ENCODE measurements at regions not wholly inside any gene's neighbourhood (a gene's known extent, or its start where the extent isn't known, plus 50 kb on each side); places are given as distances from the start of the nearest gene placed in this dataset.

DNA sequence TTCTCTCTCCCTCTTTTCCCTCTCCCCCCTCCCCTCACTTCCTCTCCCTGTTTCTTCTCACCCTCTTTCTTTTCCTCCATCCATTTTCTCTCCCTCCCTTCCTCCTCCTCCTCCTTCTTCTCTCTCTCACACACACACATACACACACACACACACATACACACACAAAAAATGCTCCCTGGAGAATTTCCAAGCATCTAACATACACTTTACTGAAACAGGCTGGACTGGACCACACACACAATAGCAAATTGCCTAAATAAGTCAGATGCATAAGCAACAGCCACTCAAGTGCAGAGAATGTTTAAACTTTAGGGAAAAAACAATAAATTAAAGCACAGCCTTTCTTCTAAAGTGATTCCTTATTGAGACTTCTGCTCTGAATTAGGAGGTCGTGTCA lies 267.7 kb downstream of the FGFR2 start:
- Histone ChIP-seq H3K36me3 (replicated peaks in 1 of 2; ENCODE audit: control extremely low read depth in 1 of 2, control insufficient read depth in 1 of 2, extremely low read depth in 1 of 2, insufficient read depth in 2 of 2, low read length in 1 of 2) (no peaks in the 10 kb centered on the region), H3K4me1 (ENCODE audit: control insufficient read depth in 2 of 2, insufficient read depth in 2 of 2, low read length in 2 of 2) (no peaks in the 10 kb centered on the region), H3K9ac (ENCODE audit: low read length) (no peak overlapping the region), H3K27ac (ENCODE audit: low read length in 2 of 2) (no peak overlapping the region), H4K20me1 (ENCODE audit: control insufficient read depth, insufficient read depth, low read length, poor library complexity, severe bottlenecking) (no peaks in the 10 kb centered on the region), H3K79me2 (ENCODE audit: control insufficient read depth, insufficient read depth, low read length) (no peaks in the 10 kb centered on the region), H2AFZ (ENCODE audit: insufficient read depth, low read depth, low read length, poor library complexity, severe bottlenecking) (no peak overlapping the region), H3K4me2 (replicated peaks; ENCODE audit: low read depth, low read length, poor library complexity, severe bottlenecking) (no peak overlapping the region), H3K9me3 (ENCODE audit: control extremely low read depth in 1 of 3, control insufficient read depth in 2 of 3, insufficient read depth in 1 of 3, low read length in 2 of 3) (peaks cover 0 to 4% (median 0%) of the 10 kb centered on the region in 3 donors), H3K4me3 (ENCODE audit: control extremely low read depth in 1 of 5, extremely low read depth in 1 of 5, insufficient read depth in 1 of 5, low read depth in 2 of 5, low read length in 4 of 5) (no peak overlapping the region), H3K27me3 (replicated peaks in 1 of 4; ENCODE audit: control extremely low read depth in 1 of 4, control insufficient read depth in 3 of 4, insufficient read depth in 4 of 4, low read length in 3 of 4) (no peaks in the 10 kb centered on the region)
- Mint-ChIP-seq H3K27me3 (no peaks in the 10 kb centered on the region), H3K27ac (no peak overlapping the region), H3K4me1 (no peaks in the 10 kb centered on the region), H3K4me3 (no peak overlapping the region), H3K9me3 (ENCODE audit: insufficient read depth) (no peaks in the 10 kb centered on the region)
- no peak for ATAC-seq (ENCODE audit: low read depth)
- 83% methylated on average over 1 of the region's 1 CpG for WGBS (ENCODE audit: insufficient coverage)
- POLR2A ChIA-PET = no interaction called here
- intact Hi-C loops (cut with micrococcal nuclease) = no loop called here
- CTCF ChIA-PET = no interaction called here
- no peak for DNase-seq
- TF ChIP-seq EZH2 (IDR thresholded peaks at IDR 0.05; ENCODE audit: borderline replicate concordance, insufficient read depth, low read depth, low read length, poor library complexity, severe bottlenecking) (no peak), CTCF (IDR thresholded peaks at IDR 0.05) (no peak)

- no peak overlapping the region for H3K4me2 ChIP-seq (replicated peaks; ENCODE audit: low read depth, low read length, poor library complexity, severe bottlenecking)
- H3K4me1 ChIP-seq (ENCODE audit: control insufficient read depth in 2 of 2, insufficient read depth in 2 of 2, low read length in 2 of 2) = no peaks in the 10 kb centered on the region
- ChIA-PET POLR2A (no interaction called here), CTCF (no interaction called here)
- no CpG with 5 or more reads among the region's 1 CpG for WGBS (ENCODE audit: insufficient coverage)
- H3K27ac ChIP-seq (ENCODE audit: low read length in 2 of 2) = no peak overlapping the region
- no peak for DNase-seq
- no peak for TF ChIP-seq EZH2 (IDR thresholded peaks at IDR 0.05; ENCODE audit: borderline replicate concordance, insufficient read depth, low read depth, low read length, poor library complexity, severe bottlenecking)
- Mint-ChIP-seq H3K4me3 (no peak overlapping the region), H3K9me3 (ENCODE audit: insufficient read depth) (no peaks in the 10 kb centered on the region), H3K27me3 (no peaks in the 10 kb centered on the region), H3K27ac (no peak overlapping the region), H3K4me1 (no peaks in the 10 kb centered on the region)
- H4K20me1 ChIP-seq (ENCODE audit: control insufficient read depth, insufficient read depth, low read length, poor library complexity, severe bottlenecking) = no peaks in the 10 kb centered on the region
- H3K9me3 ChIP-seq (ENCODE audit: control extremely low read depth in 1 of 3, control insufficient read depth in 2 of 3, insufficient read depth in 1 of 3, low read length in 2 of 3) = peaks cover 0 to 4% (median 0%) of the 10 kb centered on the region in 3 donors
- no peaks in the 10 kb centered on the region for H3K27me3 ChIP-seq (replicated peaks in 1 of 4; ENCODE audit: control extremely low read depth in 1 of 4, control insufficient read depth in 3 of 4, insufficient read depth in 4 of 4, low read length in 3 of 4)
- intact Hi-C loops (cut with micrococcal nuclease) = no loop called here
- H2AFZ ChIP-seq (ENCODE audit: insufficient read depth, low read depth, low read length, poor library complexity, severe bottlenecking) = no peak overlapping the region
- no peak overlapping the region for H3K9ac ChIP-seq (ENCODE audit: low read length)
- no peaks in the 10 kb centered on the region for H3K79me2 ChIP-seq (ENCODE audit: control insufficient read depth, insufficient read depth, low read length)
- H3K4me3 ChIP-seq (ENCODE audit: control extremely low read depth in 1 of 5, extremely low read depth in 1 of 5, insufficient read depth in 1 of 5, low read depth in 2 of 5, low read length in 4 of 5) = no peak overlapping the region
- H3K36me3 ChIP-seq (replicated peaks in 1 of 2; ENCODE audit: control extremely low read depth in 1 of 2, control insufficient read depth in 1 of 2, extremely low read depth in 1 of 2, insufficient read depth in 2 of 2, low read length in 1 of 2) = no peaks in the 10 kb centered on the region
- no peak for ATAC-seq (ENCODE audit: low read depth)
Observed at GRCh38 chr10:121332353-121332752, 265.9 kb downstream of the FGFR2 start.

All from B cell (primary cell).